ENCODE measurements at regions not wholly inside any gene's neighbourhood (a gene's known extent, or its start where the extent isn't known, plus 50 kb on each side); places are given as distances from the start of the nearest gene placed in this dataset.

DNA sequence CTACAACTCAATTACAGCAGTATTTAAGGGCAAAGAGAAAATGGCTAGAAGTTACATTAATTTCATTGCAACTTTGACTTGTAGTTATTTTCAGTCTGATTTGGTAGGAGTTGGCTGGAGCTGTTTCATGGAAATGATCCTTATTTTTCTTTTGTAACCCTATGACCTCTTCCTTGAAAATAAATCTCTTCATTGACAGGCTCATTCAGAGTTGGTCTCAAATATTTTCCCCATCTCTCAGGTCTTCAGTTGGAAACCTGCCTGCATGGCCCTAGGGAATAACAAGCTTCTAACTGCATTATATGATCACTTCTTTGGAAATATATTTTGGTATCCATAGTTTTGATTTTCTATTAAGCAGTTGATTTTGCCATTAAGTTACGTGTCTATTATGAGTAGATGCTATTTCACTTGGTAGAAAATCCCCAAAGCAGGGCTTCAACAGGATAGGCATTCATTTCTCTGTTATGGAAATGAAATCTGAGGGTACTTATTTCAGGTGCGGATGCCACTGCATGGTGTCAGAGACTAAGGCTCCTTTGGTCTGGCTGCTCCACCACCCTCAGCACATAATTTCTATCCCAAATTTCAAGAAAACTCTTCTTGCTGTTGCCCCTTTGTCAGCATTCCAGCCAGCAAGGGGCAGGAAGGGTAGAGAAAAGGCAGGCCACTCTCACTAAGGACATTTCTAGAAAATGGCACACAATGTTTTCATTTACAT lies 502.5 kb downstream of the SPRY1 start (continued):
- TF ChIP-seq ZNF121 (CRISPR knock-in tag; IDR thresholded peaks at IDR 0.05) (no peak), JAZF1 (CRISPR knock-in tag; IDR thresholded peaks at IDR 0.05) (no peak), ZNF416 (CRISPR knock-in tag; IDR thresholded peaks at IDR 0.05) (no peak)

GRCh38 chr4:123904882-123905281 lies 508.3 kb downstream of the SPRY1 start:
- CTCF ChIA-PET, result no interaction called here
- Mint-ChIP-seq H3K4me1 (peaks cover under 1% of the 10 kb centered on the region; the same call in 1 of the 2 replicates), H3K9me3 (peaks cover 26% of the 10 kb centered on the region), H3K4me3 (no peak overlapping the region), H3K27me3 (ENCODE audit: low read depth) (no peaks in the 10 kb centered on the region), H3K27ac (no peak overlapping the region), H3K36me3 (peaks cover 5% of the 10 kb centered on the region; the same call in 1 of the 2 replicates)
- no peak for ATAC-seq
- POLR2A ChIA-PET, result no interaction called here
- DNase-seq (ENCODE audit: low spot score), result no peak
- no peak for TF ChIP-seq ZNF219 (CRISPR knock-in tag; IDR thresholded peaks at IDR 0.05; ENCODE audit: borderline replicate concordance)
- no peak for TF ChIP-seq JAZF1 (CRISPR knock-in tag; IDR thresholded peaks at IDR 0.05)
- TF ChIP-seq MYBL2 (CRISPR knock-in tag; IDR thresholded peaks at IDR 0.05), result no peak
- TF ChIP-seq ZNF281 (CRISPR knock-in tag; IDR thresholded peaks at IDR 0.05), result no peak
- no peak for TF ChIP-seq CREB1 (CRISPR knock-in tag; IDR thresholded peaks at IDR 0.05)
- no peak for TF ChIP-seq ERG (CRISPR knock-in tag; IDR thresholded peaks at IDR 0.05)
- no peak for TF ChIP-seq CBFB (CRISPR knock-in tag; IDR thresholded peaks at IDR 0.05; ENCODE audit: low read depth)
- no peak for TF ChIP-seq CDX4 (CRISPR knock-in tag; IDR thresholded peaks at IDR 0.05; ENCODE audit: borderline replicate concordance)
- no peak for TF ChIP-seq TCF7 (CRISPR knock-in tag; IDR thresholded peaks at IDR 0.05; ENCODE audit: low read depth)
- TF ChIP-seq KAT7 (CRISPR knock-in tag; IDR thresholded peaks at IDR 0.05; ENCODE audit: borderline replicate concordance), result no peak
- no peak for TF ChIP-seq ZBTB43 (CRISPR knock-in tag; IDR thresholded peaks at IDR 0.05)
- no peak for TF ChIP-seq ZNF425 (CRISPR knock-in tag; conservative IDR thresholded peaks at IDR 0.05)
- TF ChIP-seq ZNF138 (CRISPR knock-in tag; conservative IDR thresholded peaks at IDR 0.05), result no peak
- TF ChIP-seq, protein P1, sequence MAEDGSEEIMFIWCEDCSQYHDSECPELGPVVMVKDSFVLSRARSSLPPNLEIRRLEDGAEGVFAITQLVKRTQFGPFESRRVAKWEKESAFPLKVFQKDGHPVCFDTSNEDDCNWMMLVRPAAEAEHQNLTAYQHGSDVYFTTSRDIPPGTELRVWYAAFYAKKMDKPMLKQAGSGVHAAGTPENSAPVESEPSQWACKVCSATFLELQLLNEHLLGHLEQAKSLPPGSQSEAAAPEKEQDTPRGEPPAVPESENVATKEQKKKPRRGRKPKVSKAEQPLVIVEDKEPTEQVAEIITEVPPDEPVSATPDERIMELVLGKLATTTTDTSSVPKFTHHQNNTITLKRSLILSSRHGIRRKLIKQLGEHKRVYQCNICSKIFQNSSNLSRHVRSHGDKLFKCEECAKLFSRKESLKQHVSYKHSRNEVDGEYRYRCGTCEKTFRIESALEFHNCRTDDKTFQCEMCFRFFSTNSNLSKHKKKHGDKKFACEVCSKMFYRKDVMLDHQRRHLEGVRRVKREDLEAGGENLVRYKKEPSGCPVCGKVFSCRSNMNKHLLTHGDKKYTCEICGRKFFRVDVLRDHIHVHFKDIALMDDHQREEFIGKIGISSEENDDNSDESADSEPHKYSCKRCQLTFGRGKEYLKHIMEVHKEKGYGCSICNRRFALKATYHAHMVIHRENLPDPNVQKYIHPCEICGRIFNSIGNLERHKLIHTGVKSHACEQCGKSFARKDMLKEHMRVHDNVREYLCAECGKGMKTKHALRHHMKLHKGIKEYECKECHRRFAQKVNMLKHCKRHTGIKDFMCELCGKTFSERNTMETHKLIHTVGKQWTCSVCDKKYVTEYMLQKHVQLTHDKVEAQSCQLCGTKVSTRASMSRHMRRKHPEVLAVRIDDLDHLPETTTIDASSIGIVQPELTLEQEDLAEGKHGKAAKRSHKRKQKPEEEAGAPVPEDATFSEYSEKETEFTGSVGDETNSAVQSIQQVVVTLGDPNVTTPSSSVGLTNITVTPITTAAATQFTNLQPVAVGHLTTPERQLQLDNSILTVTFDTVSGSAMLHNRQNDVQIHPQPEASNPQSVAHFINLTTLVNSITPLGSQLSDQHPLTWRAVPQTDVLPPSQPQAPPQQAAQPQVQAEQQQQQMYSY (CRISPR knock-in tag; IDR thresholded peaks at IDR 0.05), result no peak
- no peak for TF ChIP-seq NR2C2 (CRISPR knock-in tag; IDR thresholded peaks at IDR 0.05)

Measured in WTC11 (cell line).